Smooth muscle cell (in vitro differentiated cells): ENCODE measurements at regions not wholly inside any gene's neighbourhood (a gene's known extent, or its start where the extent isn't known, plus 50 kb on each side); places are given as distances from the start of the nearest gene placed in this dataset.

ENCODE experiments used
- DNase-seq: peaks from one replicate; lab custom pipeline; 2025; ENCODE audit not compliant: unreplicated experiment; lab: John Stamatoyannopoulos, UW
- H2AFZ ChIP-seq: fragments of 200-600 bp; sonication (generic); 2 replicates; pipeline ENCODE4 v1.6.0; 2016; ENCODE audit warnings: antibody characterized with exemption, low read depth, mild to moderate bottlenecking
- H3F3A ChIP-seq: fragments of 200-600 bp; sonication (generic); 2 replicates; pipeline ENCODE4 v1.6.0; 2017; ENCODE audit warnings: antibody characterized with exemption, low read depth
- H3K27ac ChIP-seq: fragments of 200-600 bp; sonication (generic); 2 replicates; pipeline ENCODE4 v1.5.1; 2016; ENCODE audit warnings: low read depth, mild to moderate bottlenecking
- H3K27me3 ChIP-seq: fragments of 200-600 bp; sonication (generic); 2 replicates; pipeline ENCODE4 v1.6.1; 2016; ENCODE audit warnings: low read depth, mild to moderate bottlenecking
- H3K36me3 ChIP-seq: fragments of 200-600 bp; sonication (generic); 2 replicates; pipeline ENCODE4 v1.5.1; 2016; ENCODE audit warnings: low read depth
- H3K4me1 ChIP-seq: fragments of 200-600 bp; sonication (generic); 2 replicates; pipeline ENCODE4 v1.5.1; 2016; ENCODE audit warnings: low read depth
- H3K4me2 ChIP-seq: fragments of 200-600 bp; sonication (generic); 2 replicates; pipeline ENCODE4 v1.6.0; 2016; ENCODE audit warnings: mild to moderate bottlenecking
- H3K4me3 ChIP-seq: fragments of 200-600 bp; sonication (generic); 2 replicates; pipeline ENCODE4 v1.5.1; 2016; ENCODE audit warnings: mild to moderate bottlenecking
- H3K79me2 ChIP-seq: fragments of 200-600 bp; sonication (generic); 2 replicates; pipeline ENCODE4 v1.6.0; 2016; ENCODE audit warnings: low read depth, mild to moderate bottlenecking
- H3K9ac ChIP-seq: fragments of 200-600 bp; sonication (generic); 2 replicates; pipeline ENCODE4 v1.6.0; 2016; ENCODE audit warnings: low read depth
- H3K9me3 ChIP-seq: fragments of 200-600 bp; sonication (generic); replicated peaks from 2 replicates; pipeline ENCODE4 v1.5.1; 2016; ENCODE audit warnings: low read depth
- H4K20me1 ChIP-seq: fragments of 200-600 bp; sonication (generic); 2 replicates; pipeline ENCODE4 v1.6.0; 2016; ENCODE audit warnings: low read depth
- CTCF ChIP-seq: fragments of 200-600 bp; sonication (generic); IDR thresholded peaks from 2 replicates; pipeline ENCODE4 v1.5.1; 2017; ENCODE audit warnings: borderline replicate concordance, mild to moderate bottlenecking, antibody characterized with exemption; ENCODE audit not compliant: insufficient read depth, poor library complexity, severe bottlenecking
- WGBS: methylation state at CpG from one replicate; pipeline ENCODE4 v1.1.7; 2016; ENCODE audit warnings: low lambda C conversion rate; 5-methylcytosine and 5-hydroxymethylcytosine counted together

DNA sequence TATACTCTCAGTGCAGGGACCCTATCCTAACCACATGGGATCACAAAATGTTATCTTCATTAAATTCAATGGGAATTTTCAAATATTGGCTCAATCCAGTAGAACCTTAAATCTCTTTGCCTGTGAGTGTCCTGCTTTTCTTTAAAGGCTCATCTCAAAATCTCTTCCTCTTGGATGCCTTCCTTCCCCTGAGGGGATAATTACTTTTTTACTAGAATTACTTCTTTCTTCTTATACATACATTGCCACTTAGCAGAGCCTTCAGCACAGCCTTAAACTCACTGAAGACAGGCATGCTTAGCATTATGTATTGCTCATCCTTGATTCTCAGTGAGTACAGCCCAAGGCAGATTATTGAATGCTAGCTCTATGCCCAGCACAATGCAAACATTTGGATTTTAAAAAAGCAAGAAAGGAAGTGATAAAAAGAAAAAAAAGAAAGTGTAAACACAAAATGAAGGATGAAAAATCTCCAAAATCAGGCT lies 1918.0 kb upstream of the FLRT2 start:
- Histone ChIP-seq H3K4me1 (no peaks in the 10 kb centered on the region), H3K27me3 (no peaks in the 10 kb centered on the region), H3K9me3 (no peaks in the 10 kb centered on the region), H3K9ac (no peak overlapping the region), H4K20me1 (no peaks in the 10 kb centered on the region), H3F3A (no peaks in the 10 kb centered on the region), H3K4me3 (no peak overlapping the region), H3K27ac (no peak overlapping the region), H3K79me2 (no peaks in the 10 kb centered on the region), H3K36me3 (no peaks in the 10 kb centered on the region), H3K4me2 (no peak overlapping the region), H2AFZ (no peak overlapping the region)
- DNase-seq, result no peak
- no peak for TF ChIP-seq CTCF

DNA sequence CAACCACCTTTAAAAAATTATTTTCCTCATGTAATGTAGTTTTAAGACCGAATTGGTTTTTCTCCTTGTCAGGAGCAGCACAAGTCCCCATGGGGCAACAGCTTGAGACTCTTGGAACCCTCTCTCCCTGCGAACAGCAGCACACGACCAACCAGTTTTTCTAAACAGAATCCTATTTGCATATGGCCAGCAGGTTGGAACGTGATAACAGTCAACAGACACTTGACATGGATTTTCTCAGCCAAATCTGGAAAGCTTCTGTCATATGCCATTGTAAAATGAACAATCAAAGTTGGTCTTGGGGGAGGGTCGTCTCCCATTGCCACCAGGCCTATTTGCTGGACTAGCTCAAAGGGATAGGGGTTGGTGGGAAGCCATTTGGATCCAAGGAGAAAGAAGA lies 1915.0 kb upstream of the FLRT2 start:
- WGBS, result 71% methylated on average over 5 of the region's 5 CpGs
- Histone ChIP-seq H3K27ac (no peak overlapping the region), H3K4me3 (no peak overlapping the region), H3K27me3 (no peaks in the 10 kb centered on the region), H2AFZ (no peak overlapping the region), H3F3A (no peaks in the 10 kb centered on the region), H4K20me1 (no peaks in the 10 kb centered on the region), H3K9ac (no peak overlapping the region), H3K4me2 (no peak overlapping the region), H3K9me3 (no peaks in the 10 kb centered on the region), H3K36me3 (no peaks in the 10 kb centered on the region), H3K79me2 (no peaks in the 10 kb centered on the region), H3K4me1 (no peaks in the 10 kb centered on the region)
- TF ChIP-seq CTCF, result no peak
- DNase-seq, result no peak

- Histone ChIP-seq H3K27ac (no peak overlapping the region), H3K27me3 (no peaks in the 10 kb centered on the region), H2AFZ (peak overlapping the region; percentile 72), H3K4me2 (peak overlapping the region; percentile 73), H4K20me1 (no peaks in the 10 kb centered on the region), H3F3A (no peaks in the 10 kb centered on the region), H3K9me3 (no peaks in the 10 kb centered on the region), H3K36me3 (no peaks in the 10 kb centered on the region), H3K9ac (no peak overlapping the region), H3K4me3 (no peak overlapping the region), H3K79me2 (no peaks in the 10 kb centered on the region), H3K4me1 (no peaks in the 10 kb centered on the region)
- TF ChIP-seq CTCF, result no peak
- no peak for DNase-seq
- 29% methylated on average over 1 of the region's 1 CpG for WGBS
Measured at GRCh38 chr14:83624541-83624940, 1905.4 kb upstream of the FLRT2 start.

DNA sequence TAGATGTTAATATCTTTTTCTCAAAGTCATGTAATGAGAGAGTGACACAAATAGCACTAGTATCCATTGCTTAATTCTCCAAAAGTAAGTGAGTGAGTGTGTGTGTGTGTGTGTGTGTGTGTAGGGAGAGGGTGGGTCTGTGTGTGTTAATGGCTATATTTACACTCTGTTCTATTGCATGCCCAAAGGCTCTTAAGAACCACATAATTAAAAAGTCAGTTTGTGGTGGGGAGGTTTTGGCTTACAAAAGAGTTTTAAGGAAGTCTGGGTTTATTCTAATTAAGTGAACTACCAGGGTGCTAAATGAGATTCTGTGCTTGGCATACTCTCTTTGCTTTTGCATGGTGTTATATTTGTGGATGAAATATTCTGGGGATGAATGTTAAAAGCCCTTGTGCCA lies 1897.6 kb upstream of the FLRT2 start:
- Histone ChIP-seq H3K4me1 (no peaks in the 10 kb centered on the region), H3K4me3 (no peak overlapping the region), H3K36me3 (no peaks in the 10 kb centered on the region), H3K27ac (no peak overlapping the region), H4K20me1 (no peaks in the 10 kb centered on the region), H3K79me2 (no peaks in the 10 kb centered on the region), H3K27me3 (no peaks in the 10 kb centered on the region), H3K9me3 (no peaks in the 10 kb centered on the region), H3F3A (no peaks in the 10 kb centered on the region), H3K4me2 (no peak overlapping the region), H2AFZ (peak overlapping the region; percentile 1), H3K9ac (no peak overlapping the region)
- no peak for TF ChIP-seq CTCF
- no peak for DNase-seq
